ENCODE measurements at regions not wholly inside any gene's neighbourhood (a gene's known extent, or its start where the extent isn't known, plus 50 kb on each side); places are given as distances from the start of the nearest gene placed in this dataset.

DNA sequence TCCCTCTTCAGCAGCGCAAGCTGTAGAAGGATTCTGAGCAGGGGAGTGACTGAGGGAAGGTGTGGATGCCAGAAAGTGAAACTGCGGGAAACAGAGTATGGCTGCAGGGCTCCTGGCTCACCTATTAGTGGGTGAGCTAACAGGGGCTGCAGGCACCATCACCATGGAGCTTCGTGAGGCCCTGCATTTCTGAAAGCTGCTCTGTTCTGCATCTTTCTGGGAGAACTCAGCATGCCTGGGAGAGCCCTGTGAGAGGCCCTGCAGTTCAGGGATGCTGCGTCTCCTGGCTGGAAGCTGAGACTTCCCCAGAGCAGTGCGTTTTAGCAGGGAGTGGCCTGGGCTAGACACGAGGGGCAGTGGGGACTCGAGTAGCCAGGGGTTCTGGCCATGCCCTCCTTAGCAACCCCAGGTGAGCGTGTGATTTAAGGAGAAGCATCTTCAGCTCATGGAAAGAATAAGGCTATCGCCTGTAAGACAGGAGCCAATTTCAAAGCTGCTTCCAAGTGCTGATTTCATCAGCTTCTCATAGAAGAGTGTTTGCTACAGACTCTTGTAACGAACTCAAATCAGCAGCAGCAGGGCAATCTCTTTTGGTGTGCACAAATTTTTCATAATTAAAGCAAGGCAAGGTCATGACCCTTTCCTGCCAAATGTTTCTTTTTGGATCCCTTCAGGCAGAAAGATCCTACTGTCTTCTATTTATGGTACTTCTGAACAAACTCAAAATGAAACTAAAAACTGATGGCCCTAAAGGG is 293.6 kb upstream of the ZNF32 start:
- no peak for TF ChIP-seq CTCF (conservative IDR thresholded peaks at IDR 0.05)
- no peak for TF ChIP-seq ZFX (IDR thresholded peaks at IDR 0.05)
- H3K27ac ChIP-seq: no peak overlapping the region

- TF ChIP-seq ZFX (IDR thresholded peaks at IDR 0.05) (no peak), CTCF (conservative IDR thresholded peaks at IDR 0.05) (no peak)
- no peak overlapping the region for H3K27ac ChIP-seq
Measured at GRCh38 chr10:43940898-43941837, 292.5 kb upstream of the ZNF32 start.

GRCh38 chr10:43939939-43940820 is 291.5 kb upstream of the ZNF32 start:
- TF ChIP-seq CTCF (conservative IDR thresholded peaks at IDR 0.05) (no peak), ZFX (IDR thresholded peaks at IDR 0.05) (no peak)
- no peak overlapping the region for H3K27ac ChIP-seq

DNA sequence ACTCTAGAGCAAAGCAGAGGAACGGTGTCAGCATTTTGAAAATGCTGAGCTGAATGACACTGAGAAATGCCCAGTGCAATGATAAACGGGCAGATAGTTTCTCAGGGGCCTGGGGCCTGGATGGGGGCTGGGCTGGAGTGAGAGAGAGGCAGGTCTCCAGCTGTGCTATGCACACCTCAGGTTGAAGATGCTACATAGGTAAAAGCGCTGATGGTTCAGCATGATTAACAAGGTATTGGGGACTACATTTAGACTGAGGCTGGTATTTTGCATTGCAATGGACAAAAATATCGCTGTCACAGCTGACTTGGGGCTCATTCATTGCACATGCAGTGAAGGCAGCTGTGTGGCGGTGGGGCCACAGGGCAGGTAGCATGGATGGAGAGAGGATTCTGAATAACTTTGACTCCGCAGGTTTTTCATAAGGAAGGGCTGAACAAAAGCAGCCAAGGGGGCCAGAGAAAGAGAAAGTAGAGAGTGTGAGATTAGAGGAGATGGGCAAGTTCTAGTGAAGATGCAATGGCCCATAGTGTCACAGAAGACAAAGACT is 290.8 kb upstream of the ZNF32 start:
- no peak overlapping the region for H3K27ac ChIP-seq
- TF ChIP-seq ZFX (IDR thresholded peaks at IDR 0.05) (no peak), CTCF (conservative IDR thresholded peaks at IDR 0.05) (no peak)

DNA sequence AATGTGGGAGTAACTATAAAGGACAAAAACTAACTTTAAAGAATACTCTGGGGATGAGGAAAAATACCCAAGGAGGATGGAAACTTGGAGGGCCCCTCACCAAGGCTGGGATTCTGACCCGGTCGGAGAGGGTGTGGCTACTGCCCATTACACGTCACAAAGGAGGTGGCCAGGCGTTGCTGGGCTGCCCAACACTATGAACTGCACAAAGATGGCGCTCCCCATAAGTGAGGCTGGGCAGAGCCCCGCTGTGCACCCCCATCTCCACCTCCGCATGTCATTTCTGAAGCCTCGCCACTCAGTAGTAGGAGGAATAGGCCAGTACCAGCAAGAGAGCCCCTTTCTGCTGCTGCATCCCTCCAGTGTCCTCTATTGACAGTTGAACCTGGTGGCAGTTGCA is 290.1 kb upstream of the ZNF32 start:
- TF ChIP-seq ZFX (IDR thresholded peaks at IDR 0.05) (no peak), CTCF (conservative IDR thresholded peaks at IDR 0.05) (no peak)
- H3K27ac ChIP-seq: no peak overlapping the region

DNA sequence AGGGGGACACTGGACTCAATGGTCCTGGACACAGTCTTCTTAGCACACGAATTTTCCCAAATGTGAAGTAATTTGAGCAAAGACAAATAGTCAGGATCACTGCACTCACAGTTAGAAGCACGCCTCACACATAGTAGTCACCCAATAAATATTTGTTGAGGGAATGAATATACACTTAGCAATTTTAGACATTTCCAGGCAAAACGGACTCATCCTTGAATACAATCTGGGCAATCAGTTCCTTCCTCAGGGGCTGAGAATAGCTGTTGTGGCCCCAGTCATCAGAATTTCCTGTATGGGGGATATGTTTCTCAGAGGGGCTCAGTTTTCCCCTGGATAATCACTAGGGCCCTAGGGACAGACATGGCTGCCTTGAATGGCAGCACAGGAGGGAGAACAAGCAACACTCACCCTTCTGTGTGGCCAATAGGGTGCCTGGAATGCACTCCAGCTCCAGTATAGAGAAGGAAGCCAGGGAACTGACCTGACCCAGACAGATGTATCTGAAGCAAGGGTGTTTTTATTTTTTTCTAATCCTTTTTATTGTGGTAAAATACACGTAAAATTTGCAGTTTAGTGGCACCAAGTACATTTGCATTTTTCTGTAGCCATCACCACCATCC is 282.7 kb upstream of the ZNF32 start:
- no peak overlapping the region for H3K27ac ChIP-seq
- TF ChIP-seq ZFX (IDR thresholded peaks at IDR 0.05) (no peak), CTCF (conservative IDR thresholded peaks at IDR 0.05) (no peak)
